Peyer's patch (tissue), 4 donors: ENCODE measurements at regions not wholly inside any gene's neighbourhood (a gene's known extent, or its start where the extent isn't known, plus 50 kb on each side); places are given as distances from the start of the nearest gene placed in this dataset.

Experiments
- DNase-seq, 3 donors: peaks; one replicate each; pipeline ENCODE4 v3.0.0-alpha.2; 2017 to 2019
- H3K27ac ChIP-seq, 4 donors: fragments of 200-600 bp; sonication (generic); one replicate each; pipeline ENCODE4 v1.5.1; 2016 to 2019
- H3K27me3 ChIP-seq, 2 donors: fragments of 200-600 bp; sonication (generic); one replicate each; pipeline ENCODE4 v1.5.1; 2019
- H3K36me3 ChIP-seq, 3 donors: fragments of 200-600 bp; sonication (generic); one replicate each; pipeline ENCODE4 v1.5.1; 2016 to 2019
- H3K4me1 ChIP-seq, 4 donors: fragments of 200-600 bp; sonication (generic); one replicate each; pipeline ENCODE4 v1.5.1; 2016 to 2019
- H3K4me3 ChIP-seq, 4 donors: fragments of 200-600 bp; sonication (generic); 1 replicate in 3 of 4; 2 replicates in 1 of 4; pipeline ENCODE4 v1.5.1; 2016 to 2019; ENCODE audit warnings: mild to moderate bottlenecking in 1 of 4
- H3K9me3 ChIP-seq, 4 donors: fragments of 200-600 bp; sonication (generic); one replicate each; pipeline ENCODE4 v1.5.1; 2016 to 2019; ENCODE audit warnings: mild to moderate bottlenecking in 1 of 4
- CTCF ChIP-seq, 6 experiments: fragments of 450-650 bp in 4 of 6; fragments of 200-600 bp in 2 of 6; sonication (generic) in 1 of 6; IDR thresholded peaks; one replicate each; pipeline ENCODE4 v1.5.1; 2017 to 2019; ENCODE audit warnings: antibody characterized with exemption in 6 of 6, mild to moderate bottlenecking in 3 of 6, moderate library complexity in 1 of 6
- POLR2A ChIP-seq, 2 donors: fragments of 450-650 bp; IDR thresholded peaks; one replicate each; pipeline ENCODE4 v1.5.1; 2017; ENCODE audit warnings: antibody characterized with exemption in 2 of 2, mild to moderate bottlenecking in 2 of 2, moderate library complexity in 2 of 2

GRCh38 chr18:24704946-24705630, 244.7 kb downstream of the HRH4 start:
- no peak for TF ChIP-seq POLR2A (IDR thresholded peaks at IDR 0.05)
- TF ChIP-seq CTCF (IDR thresholded peaks at IDR 0.05), result no peak
- no peak for DNase-seq
- Histone ChIP-seq H3K4me3 (no peak overlapping the region), H3K4me1 (no peaks in the 10 kb centered on the region), H3K9me3 (peaks cover 0 to 4% (median 0%) of the 10 kb centered on the region in 4 donors), H3K27me3 (no peaks in the 10 kb centered on the region), H3K27ac (no peak overlapping the region), H3K36me3 (no peaks in the 10 kb centered on the region)

GRCh38 chr18:24710474-24710873, 250.0 kb downstream of the HRH4 start:
- Histone ChIP-seq H3K36me3 (no peaks in the 10 kb centered on the region), H3K4me1 (no peaks in the 10 kb centered on the region), H3K27me3 (no peaks in the 10 kb centered on the region), H3K9me3 (no peaks in the 10 kb centered on the region), H3K27ac (no peak overlapping the region), H3K4me3 (no peak overlapping the region)
- TF ChIP-seq CTCF (IDR thresholded peaks at IDR 0.05), result no peak
- TF ChIP-seq POLR2A (IDR thresholded peaks at IDR 0.05), result no peak
- DNase-seq, result no peak

GRCh38 chr18:24719791-24720190, 259.4 kb downstream of the HRH4 start:
- no peaks in the 10 kb centered on the region for H3K36me3 ChIP-seq
- TF ChIP-seq POLR2A (IDR thresholded peaks at IDR 0.05), result no peak
- TF ChIP-seq CTCF (IDR thresholded peaks at IDR 0.05), result no peak

GRCh38 chr18:24721388-24721787, 261.0 kb downstream of the HRH4 start:
- no peaks in the 10 kb centered on the region for H3K36me3 ChIP-seq
- H3K27me3 ChIP-seq, result no peaks in the 10 kb centered on the region
- no peaks in the 10 kb centered on the region for H3K9me3 ChIP-seq
- H3K27ac ChIP-seq, result no peak overlapping the region
- no peaks in the 10 kb centered on the region for H3K4me1 ChIP-seq
- H3K4me3 ChIP-seq, result no peak overlapping the region
- no peak for DNase-seq
- TF ChIP-seq POLR2A (IDR thresholded peaks at IDR 0.05), result no peak
- TF ChIP-seq CTCF (IDR thresholded peaks at IDR 0.05), result no peak

More at GRCh38 chr18:24719791-24720190, 259.4 kb downstream of the HRH4 start:
- H3K9me3 ChIP-seq, result no peaks in the 10 kb centered on the region
- DNase-seq, result no peak
- H3K27me3 ChIP-seq, result no peaks in the 10 kb centered on the region
- H3K27ac ChIP-seq, result no peak overlapping the region
- no peaks in the 10 kb centered on the region for H3K4me1 ChIP-seq
- H3K4me3 ChIP-seq, result no peak overlapping the region

- no peak overlapping the region for H3K4me3 ChIP-seq
- H3K4me1 ChIP-seq, result peaks cover 0 to 3% (median 0%) of the 10 kb centered on the region in 4 donors
- TF ChIP-seq POLR2A (IDR thresholded peaks at IDR 0.05) (no peak), CTCF (IDR thresholded peaks at IDR 0.05) (no peak)
- H3K27ac ChIP-seq, result no peak overlapping the region
- no peaks in the 10 kb centered on the region for H3K27me3 ChIP-seq
- no peak for DNase-seq
- no peaks in the 10 kb centered on the region for H3K36me3 ChIP-seq
- H3K9me3 ChIP-seq, result no peaks in the 10 kb centered on the region
These were observed 265.4 kb downstream of the HRH4 start for GRCh38 chr18:24725644-24726415.
